HepG2 (cell line): ENCODE measurements at regions not wholly inside any gene's neighbourhood (a gene's known extent, or its start where the extent isn't known, plus 50 kb on each side); places are given as distances from the start of the nearest gene placed in this dataset.
"Not testable (repeated sequence)": the region's sequence is repeated elsewhere in the genome, so short reads cannot be mapped to it uniquely, and the experiment has no call there.

Experiments
- ATAC-seq: fragments of 200-7000 bp; cut with Tn5 transposase; 3 replicates; pipeline ENCODE4 v1.9.1; 2020; ENCODE audit warnings: mild to moderate bottlenecking, moderate library complexity
- BruUV-seq: library from RNA; stranded (reverse); fragments of 400-500 nt; replicated peaks from 2 replicates; lab custom pipeline; 2021; lab: Mats Ljungman, UMichigan
- CTCF ChIA-PET: fragments of 300-600 bp; formaldehyde crosslinking; extraction: SDS; loops from one replicate; lab custom pipeline; 2021; ENCODE audit warnings: low total read pairs, inconsistent platforms, low intra/inter-chr PET ratio; lab: Yijun Ruan, JAX
- POLR2A ChIA-PET: fragments of 350-600 bp; sonication (Branson Sonifier 250); formaldehyde crosslinking; loops from one replicate; lab custom pipeline; 2020; ENCODE audit warnings: antibody characterized with exemption, inconsistent platforms; lab: Yijun Ruan, JAX
- DNase-seq: peaks from one replicate; pipeline ENCODE4 v3.0.0-alpha.2; 2015; ENCODE audit warnings: low spot score
- FAIRE-seq: peaks from 3 replicates; lab custom pipeline; 2011; peaks lifted over from hg19 to GRCh38; lab: Jason Lieb, UNC
- H2AFZ ChIP-seq: one replicate; pipeline ENCODE4 v1.6.1; 2011; ENCODE audit warnings: low read length, inconsistent platforms
- H3K27ac ChIP-seq: fragments of 300-600 bp; 3 replicates; pipeline ENCODE4 v1.8.0; 2011; ENCODE audit warnings: mixed run types, mild to moderate bottlenecking, mixed read lengths, low read length, inconsistent platforms; ENCODE audit not compliant: insufficient read depth; ENCODE audit errors: extremely low read length
- H3K27me3 ChIP-seq, 2 experiments: fragments of 200-600 bp in 1 of 2; 2 replicates in 1 of 2; 3 replicates in 1 of 2; pipeline versions ENCODE4 v1.6.0 to v1.8.0; 2011; ENCODE audit warnings: low read length in 2 of 2, mild to moderate bottlenecking in 2 of 2, moderate library complexity in 2 of 2, inconsistent platforms in 1 of 2; ENCODE audit not compliant: insufficient read depth in 2 of 2, control insufficient read depth in 1 of 2
- H3K36me3 ChIP-seq, 2 experiments: fragments of 200-600 bp in 1 of 2; replicated peaks in 1 of 2; 2 replicates in 1 of 2; 3 replicates in 1 of 2; pipeline versions ENCODE4 v1.5.1 to v1.8.0; 2011; ENCODE audit warnings: low read length in 2 of 2, inconsistent platforms in 1 of 2; ENCODE audit not compliant: insufficient read depth in 2 of 2, control insufficient read depth in 1 of 2
- H3K4me1 ChIP-seq: 2 replicates; pipeline ENCODE4 v1.5.1; 2012; ENCODE audit warnings: low read length, inconsistent platforms; ENCODE audit not compliant: insufficient read depth
- H3K4me2 ChIP-seq: 2 replicates; pipeline ENCODE4 v1.6.0; 2011; ENCODE audit warnings: low read depth, low read length, inconsistent platforms
- H3K4me3 ChIP-seq, 3 experiments: fragments of 200-600 bp in 1 of 3; sonication (generic), shearing (Covaris generic) in 1 of 3; replicated peaks in 1 of 3; 2 replicates each; pipeline ENCODE4 v1.5.1; 2011 to 2016; ENCODE audit warnings: low read length in 3 of 3, inconsistent platforms in 2 of 3, low read depth in 2 of 3, mild to moderate bottlenecking in 2 of 3, control low read depth in 1 of 3, mixed read lengths in 1 of 3; ENCODE audit not compliant: insufficient read depth in 1 of 3
- H3K79me2 ChIP-seq: one replicate; pipeline ENCODE4 v1.6.1; 2011; ENCODE audit warnings: low read length, inconsistent platforms; ENCODE audit not compliant: insufficient read depth
- H3K9ac ChIP-seq: 2 replicates; pipeline ENCODE4 v1.6.0; 2011; ENCODE audit warnings: mild to moderate bottlenecking, low read depth, low read length, inconsistent platforms; ENCODE audit not compliant: insufficient read depth
- H3K9me3 ChIP-seq: 2 replicates; pipeline ENCODE4 v1.5.1; 2012; ENCODE audit warnings: mild to moderate bottlenecking, low read length
- H4K20me1 ChIP-seq: 2 replicates; pipeline ENCODE4 v1.6.0; 2011; ENCODE audit warnings: inconsistent platforms, mild to moderate bottlenecking, low read length, moderate library complexity; ENCODE audit not compliant: insufficient read depth
- HES4 ChIP-seq: sonication (generic); formaldehyde crosslinking; IDR thresholded peaks from 2 replicates; pipeline ENCODE4 v1.9.0; 2021; ENCODE audit warnings: mild to moderate bottlenecking, missing genetic modification reagents, borderline replicate concordance
- JDP2 ChIP-seq: sonication (generic); formaldehyde crosslinking; IDR thresholded peaks from 2 replicates; pipeline ENCODE4 v1.8.1; 2022; ENCODE audit warnings: missing genetic modification reagents, borderline replicate concordance
- NR2C2 ChIP-seq: sonication (generic); formaldehyde crosslinking; IDR thresholded peaks from 2 replicates; pipeline ENCODE4 v1.4.0; 2020; ENCODE audit warnings: missing genetic modification reagents, mild to moderate bottlenecking, moderate library complexity, borderline replicate concordance
- PAWR ChIP-seq: sonication (generic); formaldehyde crosslinking; IDR thresholded peaks from 2 replicates; pipeline ENCODE4 v1.4.0; 2020; ENCODE audit warnings: missing genetic modification reagents, mild to moderate bottlenecking, borderline replicate concordance
- RBFOX2 ChIP-seq: fragments of 200-400 bp; formaldehyde crosslinking; IDR thresholded peaks from 2 replicates; pipeline ENCODE4 v1.6.1; 2017; ENCODE audit warnings: low read depth, mild to moderate bottlenecking, low read length
- ZFYVE20 ChIP-seq: sonication (generic); formaldehyde crosslinking; IDR thresholded peaks from 2 replicates; pipeline ENCODE4 v1.8.0; 2023; ENCODE audit warnings: low read depth, mild to moderate bottlenecking, moderate library complexity, missing genetic modification reagents, borderline replicate concordance
- ZNF414 ChIP-seq: sonication (generic); formaldehyde crosslinking; IDR thresholded peaks from 2 replicates; pipeline ENCODE4 v1.5.0; 2020; ENCODE audit warnings: missing genetic modification reagents
- WGBS: methylation state at CpG from one replicate; pipeline ENCODE4 v1.1.6; 2017; ENCODE audit warnings: low lambda C conversion rate; 5-methylcytosine and 5-hydroxymethylcytosine counted together
- in situ Hi-C: cut with HindIII; loops from 2 replicates; pipeline ENCODE4 v1.10.0; 2017; ENCODE audit warnings: low pct_unique_long_range_greater_than_20kb; ENCODE audit not compliant: extremely low pct_ligation_motif_present
- intact Hi-C: fragments of 100-400 bp; cut with micrococcal nuclease; formaldehyde crosslinking; loops from one replicate; pipeline ENCODE4 v1.10.0; 2022; ENCODE audit not compliant: unreplicated experiment

- TF ChIP-seq RBFOX2 (no peak), HES4 (CRISPR knock-in tag) (no peak), JDP2 (CRISPR knock-in tag) (no peak), ZNF414 (CRISPR knock-in tag) (no peak), ZFYVE20 (no peak), NR2C2 (CRISPR knock-in tag) (no peak), PAWR (CRISPR knock-in tag) (no peak)
Observed at GRCh38 chrX:120731386-120731785, 101.5 kb upstream of the C1GALT1C1 start (continued).

GRCh38 chrX:120729506-120730255, 99.8 kb upstream of the C1GALT1C1 start:
- ATAC-seq, H3K27ac ChIP-seq, H3K4me3 ChIP-seq, intact Hi-C loops, FAIRE-seq, BruUV-seq, POLR2A ChIA-PET, H3K9me3 ChIP-seq, H3K36me3 ChIP-seq, CTCF ChIA-PET, H3K9ac ChIP-seq, DNase-seq, H4K20me1 ChIP-seq, H3K4me1 ChIP-seq, H2AFZ ChIP-seq, H3K4me2 ChIP-seq, in situ Hi-C loops, H3K79me2 ChIP-seq, H3K27me3 ChIP-seq: not testable (repeated sequence)
- 76% methylated on average over 7 of the region's 7 CpGs for WGBS
